ENCODE measurements at regions not wholly inside any gene's neighbourhood (a gene's known extent, or its start where the extent isn't known, plus 50 kb on each side); places are given as distances from the start of the nearest gene placed in this dataset.

DNA sequence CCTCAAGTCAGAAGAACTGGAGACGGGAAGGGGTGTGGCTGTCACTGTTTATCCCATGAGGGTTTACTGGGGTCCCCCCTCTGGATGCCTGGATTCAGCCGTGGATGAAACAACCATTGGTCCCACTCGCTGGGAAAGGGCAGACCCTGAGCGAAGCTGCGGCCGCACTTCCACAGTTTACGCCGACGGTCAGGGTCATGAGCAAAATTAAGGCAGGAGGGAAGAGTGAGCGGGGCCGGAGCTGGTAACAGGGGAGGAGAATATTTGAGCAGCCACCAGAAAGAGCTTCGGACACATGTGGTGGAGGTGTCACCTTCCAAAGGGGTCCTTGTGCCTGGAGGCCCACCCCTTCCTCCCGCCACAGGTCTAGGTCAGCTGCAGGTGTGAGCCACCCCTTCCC lies 344.9 kb downstream of the BRD1 start:
- DNase-seq (ENCODE audit: low read depth): no peak

DNA sequence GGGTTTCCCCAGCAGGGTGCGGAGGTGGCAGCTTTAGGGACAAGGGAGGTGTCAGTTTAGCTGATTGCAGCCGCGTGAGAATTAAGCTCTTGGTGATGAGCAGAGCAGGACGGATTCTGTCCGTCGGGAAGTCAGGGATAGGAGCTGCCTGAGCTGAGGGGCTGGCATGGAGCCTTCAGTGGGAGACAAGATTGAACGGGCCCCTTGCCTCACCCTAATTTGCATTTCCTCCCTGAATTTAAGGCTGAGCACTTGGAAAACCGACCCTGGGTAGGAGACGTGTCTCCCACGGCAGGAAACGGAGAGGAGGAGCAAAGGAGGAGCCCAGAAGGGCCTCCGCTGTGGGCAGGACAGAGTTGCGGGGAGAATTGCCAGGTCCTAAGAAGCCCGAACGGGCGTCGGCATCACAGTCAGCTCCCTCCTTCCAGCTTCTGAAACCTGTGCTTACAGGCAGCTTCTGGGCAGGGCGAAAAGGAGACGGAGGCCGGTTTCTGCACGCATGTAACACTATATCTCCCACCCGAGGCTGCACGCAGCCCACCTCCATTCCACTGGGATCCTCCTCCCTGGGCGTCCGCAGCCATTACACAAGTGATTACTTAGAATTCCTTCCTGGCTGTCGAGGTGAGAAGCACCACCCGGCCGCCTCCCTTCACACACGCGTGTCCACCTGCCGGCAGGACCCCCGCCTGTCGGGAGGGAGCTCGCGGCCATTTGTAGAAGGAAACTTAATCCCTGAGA lies 345.8 kb downstream of the BRD1 start:
- no peak for DNase-seq (ENCODE audit: low read depth)

GRCh38 chr22:49480896-49481658 lies 346.6 kb downstream of the BRD1 start:
- no peak for DNase-seq (ENCODE audit: low read depth)

DNA sequence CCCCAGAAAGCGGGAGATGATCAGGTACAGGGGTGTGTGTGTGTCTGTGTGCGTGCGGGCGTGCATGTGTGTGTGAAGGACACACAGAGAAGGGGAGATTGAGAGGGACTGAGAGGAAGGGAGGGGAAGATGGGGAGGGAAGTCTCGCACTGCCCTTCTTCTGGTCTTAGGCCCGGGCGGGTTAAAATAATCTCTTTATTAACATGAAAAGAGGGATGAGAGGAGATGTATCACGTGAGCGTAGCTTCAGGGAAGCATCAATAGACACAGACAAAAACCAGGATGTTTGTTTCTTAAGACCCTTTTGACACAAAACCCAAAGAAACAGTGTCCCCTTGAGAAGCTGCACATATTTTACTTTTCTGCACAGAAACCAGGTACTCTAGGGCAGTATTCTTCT lies 347.3 kb downstream of the BRD1 start:
- no peak for DNase-seq (ENCODE audit: low read depth)

DNA sequence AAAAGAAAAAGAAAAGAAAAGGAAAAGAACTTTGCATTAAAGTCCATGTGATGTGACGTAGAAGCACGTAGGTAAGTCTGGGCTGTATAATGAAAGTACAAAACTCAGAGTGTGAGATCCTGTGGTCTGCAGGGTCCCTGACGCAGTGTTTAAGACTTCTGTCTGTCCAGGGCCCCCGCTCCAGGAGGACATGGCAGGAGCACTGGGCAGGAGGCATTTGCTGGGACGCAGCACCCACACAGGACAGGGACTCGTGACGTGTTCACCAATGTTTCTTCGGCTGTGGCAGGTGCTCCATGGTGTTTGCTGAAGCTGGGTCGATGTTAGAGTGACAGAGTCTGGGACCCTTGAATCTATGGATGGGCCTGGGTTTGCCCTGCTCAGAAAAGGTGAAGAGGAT lies 348.1 kb downstream of the BRD1 start:
- DNase-seq (ENCODE audit: low read depth): no peak

GRCh38 chr22:49476800-49477400 lies 350.8 kb downstream of the BRD1 start:
- no peak for DNase-seq (ENCODE audit: low read depth)

DNA sequence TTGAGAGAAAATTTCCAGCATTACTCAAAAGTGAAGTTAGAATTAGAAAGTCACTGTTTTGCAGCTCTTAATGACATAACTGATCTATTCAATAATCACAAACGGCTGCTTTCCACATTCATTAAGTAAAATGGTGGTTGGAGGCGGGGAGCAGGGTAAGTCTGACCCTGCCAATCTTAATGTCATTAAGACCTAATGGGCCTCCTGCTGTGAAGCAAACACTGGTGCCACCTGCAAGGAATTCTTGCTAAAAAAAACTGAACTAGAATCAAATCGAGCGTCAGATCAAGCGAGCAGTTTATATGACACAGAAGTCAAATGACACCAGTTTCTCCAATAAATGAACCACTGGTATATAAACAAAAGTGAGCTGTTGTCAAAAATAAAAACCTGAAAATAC lies 351.5 kb downstream of the BRD1 start:
- no peak for DNase-seq (ENCODE audit: low read depth)

DNA sequence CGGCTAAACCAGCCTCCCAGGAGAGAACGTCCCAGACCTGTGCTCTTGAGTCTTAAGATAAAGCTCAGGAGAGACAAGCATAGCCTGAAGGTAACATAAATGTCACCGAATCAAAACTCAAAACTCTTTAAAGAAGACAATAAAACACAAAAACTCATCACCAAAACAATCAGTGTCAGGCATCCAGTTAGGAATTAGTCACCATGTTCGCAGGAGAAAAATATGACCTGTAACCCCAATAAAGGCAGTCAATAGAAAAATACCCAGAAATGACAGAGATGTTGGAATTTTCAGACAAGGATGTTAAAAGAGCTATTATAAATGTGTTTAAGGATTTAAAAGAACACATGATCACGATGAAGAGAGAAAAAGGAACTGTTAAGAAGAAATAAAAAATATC lies 352.4 kb downstream of the BRD1 start:
- no peak for DNase-seq (ENCODE audit: low read depth)

GRCh38 chr22:49473286-49473685 lies 354.4 kb downstream of the BRD1 start:
- DNase-seq (ENCODE audit: low read depth): no peak

DNA sequence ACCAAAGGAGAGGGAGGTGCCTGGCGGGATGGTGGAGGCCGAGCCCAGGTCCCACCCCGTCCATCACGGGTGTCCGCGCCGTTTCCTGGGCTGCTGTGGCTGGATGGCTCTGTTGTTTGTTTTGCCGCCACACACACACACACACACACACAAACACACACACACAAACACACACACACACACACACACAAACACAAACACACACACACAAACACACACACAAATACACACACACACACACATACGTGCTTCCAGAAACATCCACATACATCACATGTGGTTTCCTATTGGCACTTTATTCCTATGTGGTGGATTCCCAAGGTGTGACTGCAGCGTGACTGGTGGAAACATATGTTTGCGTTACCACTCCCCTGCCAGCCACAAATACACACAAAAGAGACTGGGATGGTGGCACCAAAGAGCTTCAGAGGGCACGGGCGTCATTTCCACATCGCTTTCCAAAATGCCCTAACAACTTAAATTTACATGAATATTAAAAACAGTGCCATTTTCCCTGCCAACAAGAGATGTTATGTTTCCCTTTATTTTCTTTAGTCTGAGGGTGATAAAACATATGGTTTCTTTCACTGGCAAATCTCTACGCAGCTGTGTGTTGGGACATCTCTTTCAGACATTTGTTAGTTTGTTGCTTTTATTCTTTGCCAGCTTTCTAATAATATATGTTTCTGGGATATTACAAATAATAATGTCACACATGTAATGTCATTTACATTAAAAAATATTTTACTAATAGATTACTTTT lies 356.8 kb downstream of the BRD1 start:
- no peak for DNase-seq (ENCODE audit: low read depth)

DNA sequence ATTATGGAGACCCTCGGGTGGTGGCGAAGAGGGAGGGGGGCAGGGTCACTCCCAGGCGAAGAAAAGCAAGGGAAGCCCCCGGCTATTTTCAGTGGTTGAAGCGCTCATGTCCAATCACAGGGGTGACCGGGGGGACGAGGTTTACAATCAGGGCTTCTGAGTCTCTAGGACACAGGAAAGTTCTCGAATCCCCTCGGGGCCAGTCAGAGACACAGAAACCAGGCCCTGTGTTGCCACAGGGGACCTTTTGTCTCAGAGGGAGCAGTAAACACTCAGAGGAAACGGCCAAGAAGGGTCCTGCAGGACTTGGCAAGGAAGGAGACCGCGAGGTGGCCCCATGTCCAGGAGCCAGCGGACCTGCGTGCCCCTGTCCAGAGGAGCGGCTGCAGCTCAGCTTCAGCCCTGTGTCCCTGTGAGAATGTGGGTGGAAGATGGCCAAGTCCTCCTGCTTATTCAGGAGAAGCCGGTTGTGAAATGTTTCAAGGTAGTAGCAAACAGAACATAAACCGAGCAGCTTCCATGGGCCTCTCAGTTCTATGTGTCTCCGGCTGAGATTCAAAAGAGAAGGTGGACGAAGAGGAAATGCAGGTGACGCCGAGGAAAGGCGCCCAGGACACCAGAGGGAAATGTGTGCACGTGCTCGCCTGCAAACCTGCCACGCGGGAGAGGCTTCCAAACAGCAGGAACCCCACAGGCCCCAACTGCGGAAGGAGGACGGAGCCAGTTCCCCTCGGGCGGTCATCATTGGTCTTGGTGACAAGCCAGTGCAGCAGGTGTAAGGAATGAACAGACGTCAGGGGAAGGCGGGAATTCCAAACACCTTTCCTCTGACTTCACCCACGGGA lies 357.6 kb downstream of the BRD1 start:
- DNase-seq (ENCODE audit: low read depth): no peak

DNA sequence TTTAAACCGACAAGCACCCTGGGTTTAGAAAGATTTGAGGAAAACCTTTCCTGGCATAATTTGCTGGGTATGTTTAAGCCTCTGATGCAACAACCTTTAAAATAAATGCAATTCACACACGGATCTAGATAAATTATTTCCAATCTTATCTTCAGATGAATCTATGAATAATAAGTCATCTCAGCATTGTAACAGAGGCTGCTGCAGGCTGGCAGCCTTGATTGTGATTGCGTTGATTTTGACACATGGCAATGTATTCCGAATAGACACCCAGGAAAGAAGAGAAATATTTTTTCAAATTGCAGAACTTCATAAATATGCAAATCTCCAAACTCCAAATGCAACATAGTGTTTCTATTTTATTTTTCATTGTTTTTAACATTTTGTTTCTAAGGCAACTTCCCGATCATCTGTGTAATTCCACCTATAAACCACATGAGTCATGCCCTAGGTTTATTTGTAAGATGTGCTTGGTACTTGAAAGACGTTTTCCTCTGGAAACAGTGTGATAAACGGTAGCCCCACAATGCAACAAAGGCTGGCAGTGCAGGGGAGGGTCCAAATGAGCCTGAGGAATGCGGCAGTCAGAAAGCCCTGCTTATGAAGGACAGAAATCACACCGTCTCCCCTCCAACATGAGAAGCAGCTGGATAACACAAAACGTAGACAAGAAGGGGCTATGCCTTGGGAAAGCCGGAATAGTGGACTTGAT lies 359.0 kb downstream of the BRD1 start:
- no peak for DNase-seq (ENCODE audit: low read depth)

GRCh38 chr22:49466878-49467595 lies 360.6 kb downstream of the BRD1 start:
- no peak for DNase-seq (ENCODE audit: low read depth)

- DNase-seq (ENCODE audit: low read depth): no peak
Observed at GRCh38 chr22:49464037-49464436, 363.6 kb downstream of the BRD1 start.

GRCh38 chr22:49462795-49463194 lies 364.9 kb downstream of the BRD1 start:
- DNase-seq (ENCODE audit: low read depth): no peak

DNA sequence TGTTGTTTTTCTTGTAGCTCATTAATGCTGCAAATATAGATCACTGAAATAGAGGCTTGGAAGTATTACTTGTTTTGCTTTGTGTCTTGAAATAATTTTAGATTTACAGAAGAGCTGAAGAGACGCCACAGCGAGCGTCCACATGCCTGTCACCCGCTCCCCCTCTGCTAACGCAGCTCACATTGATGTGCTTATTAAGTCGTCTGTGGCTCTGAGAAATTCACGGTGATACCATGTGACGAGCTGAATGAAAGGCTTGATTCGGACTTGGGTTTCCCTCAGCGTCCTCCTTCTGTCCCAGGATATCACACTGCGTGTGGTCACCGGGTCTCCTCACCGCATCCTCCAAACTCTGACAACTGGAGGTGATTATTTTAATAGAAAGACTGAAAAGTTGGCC lies 365.4 kb downstream of the BRD1 start:
- no peak for DNase-seq (ENCODE audit: low read depth)

- no peak for DNase-seq (ENCODE audit: low read depth)
Observed at GRCh38 chr22:49461674-49462073, 366.0 kb downstream of the BRD1 start.

DNA sequence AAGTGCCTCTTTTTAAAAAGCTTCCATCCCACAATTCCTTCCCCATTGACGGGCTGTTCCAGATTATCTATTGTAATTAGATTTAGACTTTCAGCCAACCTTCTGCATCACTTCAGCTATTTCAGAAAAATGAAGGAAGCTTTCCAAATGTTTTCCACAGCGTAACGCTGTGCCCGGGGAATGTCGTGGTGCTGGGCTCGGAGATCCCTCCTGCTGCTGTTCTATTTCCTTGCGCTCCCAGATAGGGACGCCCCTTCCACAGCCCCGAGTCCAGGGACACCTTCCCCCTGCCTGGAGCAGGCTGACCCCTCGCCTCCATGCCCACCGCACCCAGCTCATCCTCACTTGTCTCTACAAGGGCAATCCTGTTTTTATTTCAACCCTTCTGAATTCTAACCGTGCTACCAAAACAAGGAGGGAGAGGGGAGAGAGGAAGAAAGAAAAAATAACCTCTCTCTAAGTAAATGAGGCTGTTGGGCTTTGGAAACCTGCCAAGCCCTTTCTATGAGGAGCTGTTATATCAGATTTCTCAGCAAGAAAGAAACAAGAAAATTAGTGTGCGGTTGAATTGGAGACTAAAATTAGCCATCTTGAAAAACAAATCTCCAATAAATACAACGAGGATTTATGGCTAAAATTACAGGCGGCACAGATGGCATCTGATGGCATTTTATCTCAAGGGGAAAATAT lies 366.9 kb downstream of the BRD1 start:
- DNase-seq (ENCODE audit: low read depth): no peak

GRCh38 chr22:49460091-49460490 lies 367.6 kb downstream of the BRD1 start:
- DNase-seq (ENCODE audit: low read depth): no peak

- no peak for DNase-seq (ENCODE audit: low read depth)
Observed at GRCh38 chr22:49458708-49459099, 369.0 kb downstream of the BRD1 start.

All from stimulated activated CD8-positive, alpha-beta memory T cell treated with anti-CD3 and anti-CD28 coated beads, Interleukin-12 subunit alpha, Interleukin-12 subunit beta, amount 100 ng/mL, for 1 hour (primary cell).